HepG2 (cell line): ENCODE measurements at regions not wholly inside any gene's neighbourhood (a gene's known extent, or its start where the extent isn't known, plus 50 kb on each side); places are given as distances from the start of the nearest gene placed in this dataset.

Experiments used
- ATAC-seq: fragments of 200-7000 bp; cut with Tn5 transposase; 3 replicates; pipeline ENCODE4 v1.9.1; 2020; ENCODE audit warnings: mild to moderate bottlenecking, moderate library complexity
- BruUV-seq: library from RNA; stranded (reverse); fragments of 400-500 nt; replicated peaks from 2 replicates; lab custom pipeline; 2021; lab: Mats Ljungman, UMichigan
- CTCF ChIA-PET: fragments of 300-600 bp; formaldehyde crosslinking; extraction: SDS; loops from one replicate; lab custom pipeline; 2021; ENCODE audit warnings: low total read pairs, inconsistent platforms, low intra/inter-chr PET ratio; lab: Yijun Ruan, JAX
- POLR2A ChIA-PET: fragments of 350-600 bp; sonication (Branson Sonifier 250); formaldehyde crosslinking; loops from one replicate; lab custom pipeline; 2020; ENCODE audit warnings: antibody characterized with exemption, inconsistent platforms; lab: Yijun Ruan, JAX
- DNase-seq: peaks from one replicate; pipeline ENCODE4 v3.0.0-alpha.2; 2015; ENCODE audit warnings: low spot score
- FAIRE-seq: peaks from 3 replicates; lab custom pipeline; 2011; peaks lifted over from hg19 to GRCh38; lab: Jason Lieb, UNC
- H2AFZ ChIP-seq: one replicate; pipeline ENCODE4 v1.6.1; 2011; ENCODE audit warnings: low read length, inconsistent platforms
- H3K27ac ChIP-seq: fragments of 300-600 bp; 3 replicates; pipeline ENCODE4 v1.8.0; 2011; ENCODE audit warnings: mixed run types, mild to moderate bottlenecking, mixed read lengths, low read length, inconsistent platforms; ENCODE audit not compliant: insufficient read depth; ENCODE audit errors: extremely low read length
- H3K27me3 ChIP-seq, 2 experiments: fragments of 200-600 bp in 1 of 2; 2 replicates in 1 of 2; 3 replicates in 1 of 2; pipeline versions ENCODE4 v1.6.0 to v1.8.0; 2011; ENCODE audit warnings: low read length in 2 of 2, mild to moderate bottlenecking in 2 of 2, moderate library complexity in 2 of 2, inconsistent platforms in 1 of 2; ENCODE audit not compliant: insufficient read depth in 2 of 2, control insufficient read depth in 1 of 2
- H3K36me3 ChIP-seq, 2 experiments: fragments of 200-600 bp in 1 of 2; replicated peaks in 1 of 2; 2 replicates in 1 of 2; 3 replicates in 1 of 2; pipeline versions ENCODE4 v1.5.1 to v1.8.0; 2011; ENCODE audit warnings: low read length in 2 of 2, inconsistent platforms in 1 of 2; ENCODE audit not compliant: insufficient read depth in 2 of 2, control insufficient read depth in 1 of 2
- H3K4me1 ChIP-seq: 2 replicates; pipeline ENCODE4 v1.5.1; 2012; ENCODE audit warnings: low read length, inconsistent platforms; ENCODE audit not compliant: insufficient read depth
- H3K4me2 ChIP-seq: 2 replicates; pipeline ENCODE4 v1.6.0; 2011; ENCODE audit warnings: low read depth, low read length, inconsistent platforms
- H3K4me3 ChIP-seq, 3 experiments: fragments of 200-600 bp in 1 of 3; sonication (generic), shearing (Covaris generic) in 1 of 3; replicated peaks in 1 of 3; 2 replicates each; pipeline ENCODE4 v1.5.1; 2011 to 2016; ENCODE audit warnings: low read length in 3 of 3, inconsistent platforms in 2 of 3, low read depth in 2 of 3, mild to moderate bottlenecking in 2 of 3, control low read depth in 1 of 3, mixed read lengths in 1 of 3; ENCODE audit not compliant: insufficient read depth in 1 of 3
- H3K79me2 ChIP-seq: one replicate; pipeline ENCODE4 v1.6.1; 2011; ENCODE audit warnings: low read length, inconsistent platforms; ENCODE audit not compliant: insufficient read depth
- H3K9ac ChIP-seq: 2 replicates; pipeline ENCODE4 v1.6.0; 2011; ENCODE audit warnings: mild to moderate bottlenecking, low read depth, low read length, inconsistent platforms; ENCODE audit not compliant: insufficient read depth
- H3K9me3 ChIP-seq: 2 replicates; pipeline ENCODE4 v1.5.1; 2012; ENCODE audit warnings: mild to moderate bottlenecking, low read length
- H4K20me1 ChIP-seq: 2 replicates; pipeline ENCODE4 v1.6.0; 2011; ENCODE audit warnings: inconsistent platforms, mild to moderate bottlenecking, low read length, moderate library complexity; ENCODE audit not compliant: insufficient read depth
- CENPBD1 ChIP-seq: sonication (generic); formaldehyde crosslinking; IDR thresholded peaks from 2 replicates; pipeline ENCODE4 v1.8.0; 2022; ENCODE audit warnings: missing genetic modification reagents, low read depth, mild to moderate bottlenecking, borderline replicate concordance
- HDAC2 ChIP-seq: sonication (generic); formaldehyde crosslinking; IDR thresholded peaks from 2 replicates; pipeline ENCODE4 v1.4.0; 2020; ENCODE audit warnings: missing genetic modification reagents
- RFXANK ChIP-seq: IDR thresholded peaks from 2 replicates; pipeline ENCODE4 v1.6.1; 2016
- TGIF2 ChIP-seq: IDR thresholded peaks from 2 replicates; pipeline ENCODE4 v1.6.1; 2016; ENCODE audit warnings: control low read depth, missing compliant biosample characterization
- TOPORS ChIP-seq: sonication (generic); formaldehyde crosslinking; IDR thresholded peaks from 2 replicates; pipeline ENCODE4 v1.8.0; 2023; ENCODE audit warnings: mild to moderate bottlenecking, missing genetic modification reagents
- ZBTB40 ChIP-seq, 2 experiments: fragments of 450-650 bp in 1 of 2; sonication (generic) in 1 of 2; formaldehyde crosslinking in 1 of 2; IDR thresholded peaks; 2 replicates each; pipeline versions ENCODE4 v1.6.1 to v1.8.0; 2016 to 2022; ENCODE audit warnings: antibody characterized with exemption in 1 of 2, mild to moderate bottlenecking in 1 of 2, missing genetic modification reagents in 1 of 2
- ZNF251 ChIP-seq: sonication (generic); formaldehyde crosslinking; IDR thresholded peaks from 2 replicates; pipeline ENCODE4 v1.9.0; 2021; ENCODE audit warnings: mild to moderate bottlenecking, missing genetic modification reagents
- ZNF280B ChIP-seq: sonication (generic); formaldehyde crosslinking; IDR thresholded peaks from 2 replicates; pipeline ENCODE4 v1.5.0; 2020; ENCODE audit warnings: missing genetic modification reagents, mild to moderate bottlenecking, borderline replicate concordance
- ZNF281 ChIP-seq: sonication (generic); formaldehyde crosslinking; IDR thresholded peaks from 2 replicates; pipeline ENCODE4 v1.4.0; 2020; ENCODE audit warnings: missing genetic modification reagents, borderline replicate concordance
- ZNF451 ChIP-seq: sonication (generic); formaldehyde crosslinking; IDR thresholded peaks from 2 replicates; pipeline ENCODE4 v1.5.0; 2020; ENCODE audit warnings: mild to moderate bottlenecking, missing genetic modification reagents
- ZNF713 ChIP-seq: sonication (generic); formaldehyde crosslinking; IDR thresholded peaks from 2 replicates; pipeline ENCODE4 v1.4.0; 2020; ENCODE audit warnings: mild to moderate bottlenecking, missing genetic modification reagents
- ZNF777 ChIP-seq: sonication (generic); formaldehyde crosslinking; IDR thresholded peaks from 2 replicates; pipeline ENCODE4 v1.4.0; 2020; ENCODE audit warnings: missing genetic modification reagents
- in situ Hi-C: cut with HindIII; loops from 2 replicates; pipeline ENCODE4 v1.10.0; 2017; ENCODE audit warnings: low pct_unique_long_range_greater_than_20kb; ENCODE audit not compliant: extremely low pct_ligation_motif_present
- intact Hi-C: fragments of 100-400 bp; cut with micrococcal nuclease; formaldehyde crosslinking; loops from one replicate; pipeline ENCODE4 v1.10.0; 2022; ENCODE audit not compliant: unreplicated experiment

- BruUV-seq = no TSS peak
- in situ Hi-C loops (no loop called here), intact Hi-C loops (no loop called here)
- Histone ChIP-seq H4K20me1 (no peaks in the 10 kb centered on the region), H2AFZ (no peak overlapping the region), H3K4me3 (no peak overlapping the region), H3K79me2 (no peaks in the 10 kb centered on the region), H3K9ac (no peak overlapping the region), H3K4me1 (peaks cover 40% of the 10 kb centered on the region), H3K4me2 (no peak overlapping the region), H3K27me3 (no peaks in the 10 kb centered on the region), H3K9me3 (no peaks in the 10 kb centered on the region), H3K27ac (no peak overlapping the region), H3K36me3 (no peaks in the 10 kb centered on the region; a peak in 1 of 5 replicates)
- DNase-seq (no peak), ATAC-seq (no peak), FAIRE-seq (no peak)
- POLR2A ChIA-PET = no interaction called here
- CTCF ChIA-PET = no interaction called here
- no peak for TF ChIP-seq ZNF713 (CRISPR knock-in tag)
- TF ChIP-seq ZBTB40 (IDR thresholded peaks at IDR 0.05) = no peak
- no peak for TF ChIP-seq ZBTB40 (CRISPR knock-in tag; IDR thresholded peaks at IDR 0.05)
- TF ChIP-seq ZNF280B (CRISPR knock-in tag) = no peak
- TF ChIP-seq HDAC2 = no peak
- no peak for TF ChIP-seq TOPORS (CRISPR knock-in tag)
- no peak for TF ChIP-seq ZNF281 (CRISPR knock-in tag)
- TF ChIP-seq ZNF451 (CRISPR knock-in tag) = no peak
- TF ChIP-seq TGIF2 = no peak
- TF ChIP-seq ZNF777 (CRISPR knock-in tag) = no peak
- TF ChIP-seq RFXANK (CRISPR knock-in tag) = no peak
- TF ChIP-seq CENPBD1 (CRISPR knock-in tag) = no peak
- TF ChIP-seq ZNF251 (CRISPR knock-in tag) = no peak
Observed at GRCh38 chr5:74493411-74493810, 147.1 kb downstream of the ENC1 start.
